ENCODE measurements at regions not wholly inside any gene's neighbourhood (a gene's known extent, or its start where the extent isn't known, plus 50 kb on each side); places are given as distances from the start of the nearest gene placed in this dataset.

DNA sequence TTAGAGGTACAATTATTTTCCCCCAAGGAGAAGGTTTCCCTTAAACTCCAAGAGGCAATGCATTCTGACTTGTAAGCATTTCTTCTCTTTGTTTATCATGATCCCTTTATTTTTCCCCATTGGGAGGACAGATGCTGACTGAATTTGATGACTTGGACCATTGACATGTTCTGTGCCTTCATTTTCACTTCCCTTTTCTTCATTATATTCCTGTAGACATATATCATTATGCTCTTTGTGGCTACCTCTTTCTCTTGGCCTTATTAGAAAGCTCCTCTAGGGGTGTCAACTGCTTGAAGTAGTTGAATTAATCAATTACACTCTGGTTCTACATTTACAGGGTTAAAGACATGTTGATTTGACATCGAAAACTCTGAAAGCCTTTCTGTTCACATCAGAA is 330.0 kb upstream of the DCC start:
- DNase-seq (ENCODE audit: low spot score) (no peak), ATAC-seq (no peak)
- CTCF ChIA-PET: no interaction called here
- Mint-ChIP-seq H3K27me3 (ENCODE audit: low read depth) (no peaks in the 10 kb centered on the region), H3K4me3 (no peak overlapping the region), H3K9me3 (no peaks in the 10 kb centered on the region), H3K36me3 (no peaks in the 10 kb centered on the region), H3K27ac (no peak overlapping the region), H3K4me1 (no peaks in the 10 kb centered on the region)
- TF ChIP-seq FOXP1 (CRISPR knock-in tag; IDR thresholded peaks at IDR 0.05; ENCODE audit: borderline replicate concordance) (no peak), GTF2I (CRISPR knock-in tag; conservative IDR thresholded peaks at IDR 0.05) (no peak), PREB (CRISPR knock-in tag; IDR thresholded peaks at IDR 0.05; ENCODE audit: borderline replicate concordance) (no peak), FOXJ3 (CRISPR knock-in tag; IDR thresholded peaks at IDR 0.05; ENCODE audit: borderline replicate concordance) (no peak), KAT7 (CRISPR knock-in tag; IDR thresholded peaks at IDR 0.05; ENCODE audit: borderline replicate concordance) (no peak), NFE2L1 (CRISPR knock-in tag; IDR thresholded peaks at IDR 0.05) (no peak), SMAD3 (CRISPR knock-in tag; IDR thresholded peaks at IDR 0.05; ENCODE audit: borderline replicate concordance) (no peak), ZNF425 (CRISPR knock-in tag; conservative IDR thresholded peaks at IDR 0.05) (no peak)
- TF ChIP-seq, protein P1, sequence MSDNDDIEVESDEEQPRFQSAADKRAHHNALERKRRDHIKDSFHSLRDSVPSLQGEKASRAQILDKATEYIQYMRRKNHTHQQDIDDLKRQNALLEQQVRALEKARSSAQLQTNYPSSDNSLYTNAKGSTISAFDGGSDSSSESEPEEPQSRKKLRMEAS (CRISPR knock-in tag; IDR thresholded peaks at IDR 0.05): no peak
- TF ChIP-seq, protein P2, sequence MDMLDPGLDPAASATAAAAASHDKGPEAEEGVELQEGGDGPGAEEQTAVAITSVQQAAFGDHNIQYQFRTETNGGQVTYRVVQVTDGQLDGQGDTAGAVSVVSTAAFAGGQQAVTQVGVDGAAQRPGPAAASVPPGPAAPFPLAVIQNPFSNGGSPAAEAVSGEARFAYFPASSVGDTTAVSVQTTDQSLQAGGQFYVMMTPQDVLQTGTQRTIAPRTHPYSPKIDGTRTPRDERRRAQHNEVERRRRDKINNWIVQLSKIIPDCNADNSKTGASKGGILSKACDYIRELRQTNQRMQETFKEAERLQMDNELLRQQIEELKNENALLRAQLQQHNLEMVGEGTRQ (CRISPR knock-in tag; IDR thresholded peaks at IDR 0.05): no peak
- POLR2A ChIA-PET: no interaction called here

- CTCF ChIA-PET: no interaction called here
- no peaks in the 10 kb centered on the region for H3K27me3 Mint-ChIP-seq (ENCODE audit: low read depth)
- peaks cover 2% of the 10 kb centered on the region; the same call in 1 of the 2 replicates for H3K9me3 Mint-ChIP-seq
Measured at GRCh38 chr18:52045946-52046675, 293.9 kb upstream of the DCC start.

DNA sequence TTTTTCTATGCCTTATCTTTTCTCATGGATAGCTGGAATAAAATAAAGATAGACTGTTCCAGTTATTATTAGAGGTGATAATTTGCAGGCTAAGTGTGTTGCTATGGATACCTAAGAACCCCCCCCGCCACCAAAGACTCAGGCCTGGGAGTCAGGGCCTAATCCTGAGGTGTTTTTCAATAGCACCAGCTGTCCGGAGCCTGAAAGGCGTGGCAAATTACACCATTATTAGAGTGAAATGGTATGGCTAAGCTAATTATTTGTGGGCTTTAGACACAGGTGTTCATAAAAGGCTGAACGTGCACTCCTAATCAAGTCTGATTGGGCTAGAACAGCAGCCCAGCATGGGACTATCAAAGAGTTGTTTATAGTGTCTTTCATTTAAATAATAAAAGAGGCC is 293.2 kb upstream of the DCC start:
- Mint-ChIP-seq H3K4me3 (no peak overlapping the region), H3K27ac (no peak overlapping the region), H3K36me3 (no peaks in the 10 kb centered on the region), H3K27me3 (ENCODE audit: low read depth) (no peaks in the 10 kb centered on the region), H3K9me3 (peaks cover 7% of the 10 kb centered on the region; the same call in 1 of the 2 replicates), H3K4me1 (peaks cover 9% of the 10 kb centered on the region)
- no peak for ATAC-seq
- DNase-seq (ENCODE audit: low spot score): no peak
- ChIA-PET POLR2A (no interaction called here), CTCF (no interaction called here)
- TF ChIP-seq, protein P3, sequence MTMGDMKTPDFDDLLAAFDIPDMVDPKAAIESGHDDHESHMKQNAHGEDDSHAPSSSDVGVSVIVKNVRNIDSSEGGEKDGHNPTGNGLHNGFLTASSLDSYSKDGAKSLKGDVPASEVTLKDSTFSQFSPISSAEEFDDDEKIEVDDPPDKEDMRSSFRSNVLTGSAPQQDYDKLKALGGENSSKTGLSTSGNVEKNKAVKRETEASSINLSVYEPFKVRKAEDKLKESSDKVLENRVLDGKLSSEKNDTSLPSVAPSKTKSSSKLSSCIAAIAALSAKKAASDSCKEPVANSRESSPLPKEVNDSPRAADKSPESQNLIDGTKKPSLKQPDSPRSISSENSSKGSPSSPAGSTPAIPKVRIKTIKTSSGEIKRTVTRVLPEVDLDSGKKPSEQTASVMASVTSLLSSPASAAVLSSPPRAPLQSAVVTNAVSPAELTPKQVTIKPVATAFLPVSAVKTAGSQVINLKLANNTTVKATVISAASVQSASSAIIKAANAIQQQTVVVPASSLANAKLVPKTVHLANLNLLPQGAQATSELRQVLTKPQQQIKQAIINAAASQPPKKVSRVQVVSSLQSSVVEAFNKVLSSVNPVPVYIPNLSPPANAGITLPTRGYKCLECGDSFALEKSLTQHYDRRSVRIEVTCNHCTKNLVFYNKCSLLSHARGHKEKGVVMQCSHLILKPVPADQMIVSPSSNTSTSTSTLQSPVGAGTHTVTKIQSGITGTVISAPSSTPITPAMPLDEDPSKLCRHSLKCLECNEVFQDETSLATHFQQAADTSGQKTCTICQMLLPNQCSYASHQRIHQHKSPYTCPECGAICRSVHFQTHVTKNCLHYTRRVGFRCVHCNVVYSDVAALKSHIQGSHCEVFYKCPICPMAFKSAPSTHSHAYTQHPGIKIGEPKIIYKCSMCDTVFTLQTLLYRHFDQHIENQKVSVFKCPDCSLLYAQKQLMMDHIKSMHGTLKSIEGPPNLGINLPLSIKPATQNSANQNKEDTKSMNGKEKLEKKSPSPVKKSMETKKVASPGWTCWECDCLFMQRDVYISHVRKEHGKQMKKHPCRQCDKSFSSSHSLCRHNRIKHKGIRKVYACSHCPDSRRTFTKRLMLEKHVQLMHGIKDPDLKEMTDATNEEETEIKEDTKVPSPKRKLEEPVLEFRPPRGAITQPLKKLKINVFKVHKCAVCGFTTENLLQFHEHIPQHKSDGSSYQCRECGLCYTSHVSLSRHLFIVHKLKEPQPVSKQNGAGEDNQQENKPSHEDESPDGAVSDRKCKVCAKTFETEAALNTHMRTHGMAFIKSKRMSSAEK (CRISPR knock-in tag; IDR thresholded peaks at IDR 0.05; ENCODE audit: borderline replicate concordance): no peak
- TF ChIP-seq ETV6 (CRISPR knock-in tag; IDR thresholded peaks at IDR 0.05) (no peak), MLX (CRISPR knock-in tag; IDR thresholded peaks at IDR 0.05) (no peak), ZNF138 (CRISPR knock-in tag; conservative IDR thresholded peaks at IDR 0.05) (no peak), SMAD3 (CRISPR knock-in tag; IDR thresholded peaks at IDR 0.05; ENCODE audit: borderline replicate concordance) (no peak), CREB1 (CRISPR knock-in tag; IDR thresholded peaks at IDR 0.05) (no peak)

More at GRCh38 chr18:52045946-52046675, 293.9 kb upstream of the DCC start:
- TF ChIP-seq NR1H2 (CRISPR knock-in tag; IDR thresholded peaks at IDR 0.05): no peak
- TF ChIP-seq FOXP1 (CRISPR knock-in tag; IDR thresholded peaks at IDR 0.05; ENCODE audit: borderline replicate concordance): no peak
- TF ChIP-seq FOXK1 (CRISPR knock-in tag; IDR thresholded peaks at IDR 0.05): no peak
- TF ChIP-seq, protein P4, sequence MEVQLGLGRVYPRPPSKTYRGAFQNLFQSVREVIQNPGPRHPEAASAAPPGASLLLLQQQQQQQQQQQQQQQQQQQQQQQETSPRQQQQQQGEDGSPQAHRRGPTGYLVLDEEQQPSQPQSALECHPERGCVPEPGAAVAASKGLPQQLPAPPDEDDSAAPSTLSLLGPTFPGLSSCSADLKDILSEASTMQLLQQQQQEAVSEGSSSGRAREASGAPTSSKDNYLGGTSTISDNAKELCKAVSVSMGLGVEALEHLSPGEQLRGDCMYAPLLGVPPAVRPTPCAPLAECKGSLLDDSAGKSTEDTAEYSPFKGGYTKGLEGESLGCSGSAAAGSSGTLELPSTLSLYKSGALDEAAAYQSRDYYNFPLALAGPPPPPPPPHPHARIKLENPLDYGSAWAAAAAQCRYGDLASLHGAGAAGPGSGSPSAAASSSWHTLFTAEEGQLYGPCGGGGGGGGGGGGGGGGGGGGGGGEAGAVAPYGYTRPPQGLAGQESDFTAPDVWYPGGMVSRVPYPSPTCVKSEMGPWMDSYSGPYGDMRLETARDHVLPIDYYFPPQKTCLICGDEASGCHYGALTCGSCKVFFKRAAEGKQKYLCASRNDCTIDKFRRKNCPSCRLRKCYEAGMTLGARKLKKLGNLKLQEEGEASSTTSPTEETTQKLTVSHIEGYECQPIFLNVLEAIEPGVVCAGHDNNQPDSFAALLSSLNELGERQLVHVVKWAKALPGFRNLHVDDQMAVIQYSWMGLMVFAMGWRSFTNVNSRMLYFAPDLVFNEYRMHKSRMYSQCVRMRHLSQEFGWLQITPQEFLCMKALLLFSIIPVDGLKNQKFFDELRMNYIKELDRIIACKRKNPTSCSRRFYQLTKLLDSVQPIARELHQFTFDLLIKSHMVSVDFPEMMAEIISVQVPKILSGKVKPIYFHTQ (CRISPR knock-in tag; IDR thresholded peaks at IDR 0.05): no peak
- H3K27ac Mint-ChIP-seq: no peak overlapping the region
- no peak for ATAC-seq
- H3K4me1 Mint-ChIP-seq: peaks cover 11% of the 10 kb centered on the region
- H3K36me3 Mint-ChIP-seq: no peaks in the 10 kb centered on the region
- H3K4me3 Mint-ChIP-seq: no peak overlapping the region
- no peak for DNase-seq (ENCODE audit: low spot score)
- POLR2A ChIA-PET: no interaction called here
